HG03558 (cell line): ENCODE measurements at regions not wholly inside any gene's neighbourhood (a gene's known extent, or its start where the extent isn't known, plus 50 kb on each side); places are given as distances from the start of the nearest gene placed in this dataset.

Experiments used
- ATAC-seq: cut with Tn5 transposase; IDR thresholded peaks from one replicate; pipeline ENCODE4 v1.9.1; 2021; ENCODE audit warnings: moderate number of reproducible peaks; ENCODE audit not compliant: unreplicated experiment; ENCODE audit errors: extremely low read depth

- ATAC-seq: no peak
Measured at GRCh38 chr5:14019768-14020290, 75.3 kb upstream of the DNAH5 start.

GRCh38 chr5:14017904-14018303 lies 73.4 kb upstream of the DNAH5 start:
- ATAC-seq: no peak

- no peak for ATAC-seq
Measured at GRCh38 chr5:14016549-14016948, 72.1 kb upstream of the DNAH5 start.

GRCh38 chr5:14011089-14012020 lies 66.9 kb upstream of the DNAH5 start:
- peak; percentile 82 for ATAC-seq

GRCh38 chr5:14009575-14009974 lies 65.1 kb upstream of the DNAH5 start:
- no peak for ATAC-seq

GRCh38 chr5:14008819-14009311 lies 64.4 kb upstream of the DNAH5 start:
- no peak for ATAC-seq

GRCh38 chr5:14006823-14007520 lies 62.5 kb upstream of the DNAH5 start:
- ATAC-seq: no peak

GRCh38 chr5:14004598-14005394 lies 60.3 kb upstream of the DNAH5 start:
- ATAC-seq: no peak

GRCh38 chr5:14003936-14004335 lies 59.4 kb upstream of the DNAH5 start:
- ATAC-seq: no peak

- no peak for ATAC-seq
Measured at GRCh38 chr5:14003513-14003912, 59.0 kb upstream of the DNAH5 start.

GRCh38 chr5:13998254-13998653 lies 53.8 kb upstream of the DNAH5 start:
- no peak for ATAC-seq

GRCh38 chr5:13997514-13997913 lies 53.0 kb upstream of the DNAH5 start:
- ATAC-seq: no peak

GRCh38 chr5:13994621-13995253 lies 50.2 kb upstream of the DNAH5 start:
- ATAC-seq: no peak
